NCI-H82 treated with DMSO at 0.1 percent for 48 hours (cell line): ENCODE measurements at regions not wholly inside any gene's neighbourhood (a gene's known extent, or its start where the extent isn't known, plus 50 kb on each side); places are given as distances from the start of the nearest gene placed in this dataset.

Source experiments
- DNase-seq: peaks from one replicate; lab custom pipeline; 2025; ENCODE audit not compliant: unreplicated experiment; lab: John Stamatoyannopoulos, UW

DNA sequence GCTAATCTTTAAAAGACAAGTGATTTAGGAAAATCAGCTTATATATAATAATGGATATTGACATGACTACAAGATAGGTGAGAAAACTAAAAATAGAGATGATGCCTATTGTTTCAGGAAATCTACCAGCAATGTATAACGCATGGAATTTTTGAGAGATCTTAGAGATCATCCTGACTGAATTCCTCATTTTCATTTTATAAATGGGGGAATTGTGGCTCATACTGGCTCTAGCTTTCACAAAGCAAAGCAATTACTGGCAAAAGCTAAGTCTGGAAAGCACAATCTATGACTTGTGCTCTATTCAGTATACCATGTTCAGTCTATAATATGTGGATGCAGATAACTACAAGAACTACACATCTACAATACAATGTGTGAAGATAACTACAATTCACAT lies 51.9 kb upstream of the FANCL start:
- DNase-seq: no peak

- DNase-seq: peak; percentile 96
These were observed 50.8 kb upstream of the FANCL start for GRCh38 chr2:58291726-58292438.
